Testis (tissue), 2 donors: ENCODE measurements at regions not wholly inside any gene's neighbourhood (a gene's known extent, or its start where the extent isn't known, plus 50 kb on each side); places are given as distances from the start of the nearest gene placed in this dataset.

Source experiments
- DNase-seq: peaks from one replicate; pipeline ENCODE4 v3.0.0-alpha.2; 2019
- H3K27ac ChIP-seq, 2 donors: fragments of 200-600 bp; sonication (generic); one replicate each; pipeline ENCODE4 v1.5.1; 2019
- H3K27me3 ChIP-seq: fragments of 200-600 bp; sonication (generic); one replicate; pipeline ENCODE4 v1.5.1; 2019
- H3K36me3 ChIP-seq: fragments of 200-600 bp; sonication (generic); one replicate; pipeline ENCODE4 v1.5.1; 2017; ENCODE audit warnings: low read depth; ENCODE audit errors: missing control alignments
- H3K4me1 ChIP-seq: fragments of 200-600 bp; sonication (generic); one replicate; pipeline ENCODE4 v1.5.1; 2019
- H3K4me3 ChIP-seq, 2 donors: fragments of 200-600 bp; sonication (generic); one replicate each; pipeline ENCODE4 v1.5.1; 2017 to 2019
- H3K9me3 ChIP-seq: fragments of 200-600 bp; sonication (generic); one replicate; pipeline ENCODE4 v1.5.1; 2017
- POLR2A ChIP-seq: fragments of 450-650 bp; IDR thresholded peaks from one replicate; pipeline ENCODE4 v1.6.1; 2017; ENCODE audit warnings: antibody characterized with exemption, mild to moderate bottlenecking, moderate library complexity
- WGBS, 2 donors: methylation state at CpG; one replicate each; pipeline ENCODE4 v1.1.5; 2018; 5-methylcytosine and 5-hydroxymethylcytosine counted together
- intact Hi-C: fragments of 100-400 bp; cut with DNase I; formaldehyde crosslinking; loops from one replicate; pipeline ENCODE4 v1.15.1; 2023; ENCODE audit warnings: low total_unique reads
- TF ChIP-seq, protein P1 (sequence below), 3 experiments: fragments of 450-650 bp in 2 of 3; fragments of 200-600 bp in 1 of 3; sonication (generic) in 1 of 3; IDR thresholded peaks; one replicate each; pipeline ENCODE4 v1.5.1; 2016 to 2019; ENCODE audit warnings: antibody characterized with exemption in 3 of 3, mild to moderate bottlenecking in 2 of 3, moderate library complexity in 1 of 3

DNA sequence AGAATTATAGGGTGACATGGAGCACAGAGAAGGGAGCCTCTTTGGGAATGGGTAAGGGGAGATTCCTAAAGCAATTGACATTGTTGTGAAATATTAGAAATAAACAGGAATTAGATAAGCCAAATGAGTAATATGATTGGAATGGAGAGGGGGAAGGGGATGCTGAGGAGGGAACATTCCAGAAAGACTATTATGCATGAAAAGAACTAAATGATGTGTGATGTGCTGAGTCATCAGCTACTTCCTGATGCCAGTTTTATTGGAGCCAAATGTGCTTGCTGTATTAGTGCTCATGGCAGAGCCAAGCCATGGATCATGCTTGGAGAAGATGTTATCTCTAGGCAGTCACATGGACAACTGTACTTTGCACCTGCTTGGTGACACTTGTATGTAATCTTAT lies 189.0 kb upstream of the HCCS start:
- DNase-seq: no peak
- intact Hi-C loops: no loop called here

DNA sequence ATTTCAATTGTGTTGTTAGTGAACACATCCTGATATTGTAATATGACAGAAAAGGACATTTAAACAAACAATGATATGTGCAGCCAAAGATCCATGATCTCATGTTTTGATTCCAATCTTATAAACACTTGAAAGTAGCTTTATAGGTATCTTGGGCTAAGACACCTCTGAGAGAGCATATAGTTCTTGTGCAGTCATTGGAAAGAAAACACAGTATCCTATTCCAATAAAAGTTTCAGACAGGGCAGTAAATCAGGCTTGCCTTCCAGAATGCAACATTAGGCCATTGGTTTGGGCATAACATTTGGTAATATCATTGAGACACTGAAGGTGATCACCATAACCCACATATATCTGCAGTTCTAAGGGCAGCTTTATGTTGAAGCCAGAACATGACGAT lies 188.3 kb upstream of the HCCS start:
- intact Hi-C loops: no loop called here
- Histone ChIP-seq H3K4me3 (no peak overlapping the region), H3K4me1 (no peaks in the 10 kb centered on the region), H3K9me3 (no peaks in the 10 kb centered on the region), H3K27me3 (no peaks in the 10 kb centered on the region), H3K27ac (no peak overlapping the region), H3K36me3 (no peaks in the 10 kb centered on the region)
- TF ChIP-seq, protein P1, sequence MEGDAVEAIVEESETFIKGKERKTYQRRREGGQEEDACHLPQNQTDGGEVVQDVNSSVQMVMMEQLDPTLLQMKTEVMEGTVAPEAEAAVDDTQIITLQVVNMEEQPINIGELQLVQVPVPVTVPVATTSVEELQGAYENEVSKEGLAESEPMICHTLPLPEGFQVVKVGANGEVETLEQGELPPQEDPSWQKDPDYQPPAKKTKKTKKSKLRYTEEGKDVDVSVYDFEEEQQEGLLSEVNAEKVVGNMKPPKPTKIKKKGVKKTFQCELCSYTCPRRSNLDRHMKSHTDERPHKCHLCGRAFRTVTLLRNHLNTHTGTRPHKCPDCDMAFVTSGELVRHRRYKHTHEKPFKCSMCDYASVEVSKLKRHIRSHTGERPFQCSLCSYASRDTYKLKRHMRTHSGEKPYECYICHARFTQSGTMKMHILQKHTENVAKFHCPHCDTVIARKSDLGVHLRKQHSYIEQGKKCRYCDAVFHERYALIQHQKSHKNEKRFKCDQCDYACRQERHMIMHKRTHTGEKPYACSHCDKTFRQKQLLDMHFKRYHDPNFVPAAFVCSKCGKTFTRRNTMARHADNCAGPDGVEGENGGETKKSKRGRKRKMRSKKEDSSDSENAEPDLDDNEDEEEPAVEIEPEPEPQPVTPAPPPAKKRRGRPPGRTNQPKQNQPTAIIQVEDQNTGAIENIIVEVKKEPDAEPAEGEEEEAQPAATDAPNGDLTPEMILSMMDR (IDR thresholded peaks at IDR 0.05): no peak
- no peak for TF ChIP-seq POLR2A
- DNase-seq: no peak
- 79 to 90% methylated on average over 1 of the region's 1 CpG for WGBS, 2 donors

More for the DNA sequence above, 189.0 kb upstream of the HCCS start:
- no peaks in the 10 kb centered on the region for H3K27me3 ChIP-seq
- no peak for TF ChIP-seq POLR2A
- TF ChIP-seq, protein P1 (IDR thresholded peaks at IDR 0.05): no peak
- H3K4me1 ChIP-seq: no peaks in the 10 kb centered on the region
- H3K27ac ChIP-seq: no peak overlapping the region
- H3K4me3 ChIP-seq: no peak overlapping the region
- H3K36me3 ChIP-seq: no peaks in the 10 kb centered on the region
- no peaks in the 10 kb centered on the region for H3K9me3 ChIP-seq

DNA sequence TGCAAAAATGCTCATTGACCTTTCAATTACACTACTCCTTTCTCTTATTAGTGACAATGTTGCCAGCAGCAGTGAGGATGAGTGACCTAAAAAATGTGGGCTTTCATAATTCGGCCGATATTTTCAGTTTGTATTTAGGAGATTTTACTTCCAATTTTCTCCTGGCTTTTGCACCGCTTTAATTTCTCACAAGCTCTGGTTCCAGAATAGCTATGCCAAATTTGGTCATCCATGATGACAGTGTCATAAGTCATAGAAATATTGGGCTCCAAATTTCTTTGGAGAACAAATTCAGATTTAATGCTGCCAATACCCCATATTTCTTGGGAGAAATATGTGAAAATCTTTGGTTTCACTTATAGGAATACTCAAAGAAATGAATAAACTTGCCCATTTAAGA lies 187.7 kb upstream of the HCCS start:
- TF ChIP-seq, protein P1 (IDR thresholded peaks at IDR 0.05): no peak
- no peak for TF ChIP-seq POLR2A
- no peaks in the 10 kb centered on the region for H3K36me3 ChIP-seq
- no peaks in the 10 kb centered on the region for H3K4me1 ChIP-seq
- H3K4me3 ChIP-seq: no peak overlapping the region
- intact Hi-C loops: no loop called here
- no peak overlapping the region for H3K27ac ChIP-seq
- WGBS, 2 donors: 41 to 48% methylated on average over 3 of the region's 3 CpGs
- DNase-seq: no peak
- no peaks in the 10 kb centered on the region for H3K27me3 ChIP-seq
- H3K9me3 ChIP-seq: no peaks in the 10 kb centered on the region

DNA sequence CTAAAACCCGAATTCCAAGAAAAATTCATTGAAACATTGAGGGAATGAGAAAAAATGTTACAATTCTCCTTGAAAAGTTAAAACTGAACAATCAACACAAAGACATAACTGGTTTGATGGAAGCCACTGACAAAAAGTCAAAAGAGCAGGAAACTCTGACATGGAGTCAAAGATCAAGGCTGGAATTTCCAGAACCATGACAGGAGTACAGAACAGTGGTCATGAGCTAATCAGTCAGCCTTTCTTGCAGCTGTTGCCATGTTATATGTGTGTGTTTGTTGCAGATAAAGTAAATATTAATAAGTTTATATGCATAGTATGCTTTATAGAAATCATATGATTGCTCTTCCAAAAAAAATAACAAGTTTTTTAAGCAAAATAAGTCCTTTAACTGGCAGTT lies 184.7 kb upstream of the HCCS start:
- no peaks in the 10 kb centered on the region for H3K27me3 ChIP-seq
- WGBS, 2 donors: 39 to 67% methylated on average over 1 of the region's 1 CpG
- no peak for TF ChIP-seq POLR2A
- TF ChIP-seq, protein P1 (IDR thresholded peaks at IDR 0.05): no peak
- no peak overlapping the region for H3K27ac ChIP-seq
- H3K36me3 ChIP-seq: no peaks in the 10 kb centered on the region
- H3K4me3 ChIP-seq: no peak overlapping the region
- intact Hi-C loops: no loop called here
- no peaks in the 10 kb centered on the region for H3K4me1 ChIP-seq
- no peak for DNase-seq
- no peaks in the 10 kb centered on the region for H3K9me3 ChIP-seq

DNA sequence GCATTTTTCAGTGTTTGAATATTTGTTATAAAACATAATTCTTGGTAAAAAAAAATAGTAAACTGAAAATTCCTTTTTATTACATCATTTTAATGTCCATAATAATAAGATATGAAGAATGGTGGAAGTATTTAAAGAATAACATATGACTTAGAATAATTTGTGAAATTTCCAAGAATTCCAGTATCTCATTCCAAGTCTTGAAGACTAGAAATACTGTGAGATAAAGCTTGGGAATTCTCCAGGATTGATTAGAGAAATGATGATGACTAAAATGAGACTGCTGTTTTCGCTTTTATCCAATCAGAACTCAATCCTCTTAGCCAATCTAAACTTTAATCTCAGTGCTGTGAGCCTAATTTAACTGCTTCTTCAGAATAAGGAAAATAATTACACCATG lies 184.2 kb upstream of the HCCS start:
- intact Hi-C loops: no loop called here
- no peaks in the 10 kb centered on the region for H3K4me1 ChIP-seq
- DNase-seq: no peak
- no peak for TF ChIP-seq POLR2A
- TF ChIP-seq, protein P1 (IDR thresholded peaks at IDR 0.05): no peak
- WGBS, 2 donors: 64 to 86% methylated on average over 1 of the region's 1 CpG
- no peaks in the 10 kb centered on the region for H3K9me3 ChIP-seq
- no peaks in the 10 kb centered on the region for H3K36me3 ChIP-seq
- H3K27ac ChIP-seq: no peak overlapping the region
- H3K4me3 ChIP-seq: no peak overlapping the region
- H3K27me3 ChIP-seq: no peaks in the 10 kb centered on the region
